SK-N-SH (cell line): ENCODE measurements at regions not wholly inside any gene's neighbourhood (a gene's known extent, or its start where the extent isn't known, plus 50 kb on each side); places are given as distances from the start of the nearest gene placed in this dataset.

ENCODE experiments used
- CTCF ChIP-seq: fragments of 200-600 bp; sonication (generic); IDR thresholded peaks from 2 replicates; pipeline ENCODE4 v1.6.1; 2017; ENCODE audit warnings: antibody characterized with exemption, mild to moderate bottlenecking, moderate library complexity
- EZH2phosphoT487 ChIP-seq: fragments of 200-600 bp; sonication (generic); IDR thresholded peaks from 2 replicates; pipeline ENCODE4 v1.6.1; 2017; ENCODE audit warnings: low read depth, mixed run types, mild to moderate bottlenecking, antibody characterized with exemption, moderate library complexity, borderline replicate concordance
- FOXJ3 ChIP-seq: sonication (generic); formaldehyde crosslinking; IDR thresholded peaks from 2 replicates; pipeline ENCODE4 v1.5.1; 2020; ENCODE audit warnings: mild to moderate bottlenecking, missing genetic modification reagents
- NRF1 ChIP-seq: IDR thresholded peaks from 2 replicates; pipeline ENCODE4 v1.6.1; 2012; ENCODE audit warnings: low read depth, mild to moderate bottlenecking, low read length

- TF ChIP-seq CTCF (no peak), FOXJ3 (CRISPR knock-in tag) (no peak), NRF1 (no peak), EZH2phosphoT487 (no peak)
Observed at GRCh38 chr17:49906531-49907136, 58.8 kb upstream of the TAC4 start.
